Smooth muscle cell (in vitro differentiated cells): ENCODE measurements at regions not wholly inside any gene's neighbourhood (a gene's known extent, or its start where the extent isn't known, plus 50 kb on each side); places are given as distances from the start of the nearest gene placed in this dataset.

Source experiments
- DNase-seq: peaks from one replicate; lab custom pipeline; 2025; ENCODE audit not compliant: unreplicated experiment; lab: John Stamatoyannopoulos, UW
- H2AFZ ChIP-seq: fragments of 200-600 bp; sonication (generic); 2 replicates; pipeline ENCODE4 v1.6.0; 2016; ENCODE audit warnings: antibody characterized with exemption, low read depth, mild to moderate bottlenecking
- H3F3A ChIP-seq: fragments of 200-600 bp; sonication (generic); 2 replicates; pipeline ENCODE4 v1.6.0; 2017; ENCODE audit warnings: antibody characterized with exemption, low read depth
- H3K27ac ChIP-seq: fragments of 200-600 bp; sonication (generic); 2 replicates; pipeline ENCODE4 v1.5.1; 2016; ENCODE audit warnings: low read depth, mild to moderate bottlenecking
- H3K27me3 ChIP-seq: fragments of 200-600 bp; sonication (generic); 2 replicates; pipeline ENCODE4 v1.6.1; 2016; ENCODE audit warnings: low read depth, mild to moderate bottlenecking
- H3K36me3 ChIP-seq: fragments of 200-600 bp; sonication (generic); 2 replicates; pipeline ENCODE4 v1.5.1; 2016; ENCODE audit warnings: low read depth
- H3K4me1 ChIP-seq: fragments of 200-600 bp; sonication (generic); 2 replicates; pipeline ENCODE4 v1.5.1; 2016; ENCODE audit warnings: low read depth
- H3K4me2 ChIP-seq: fragments of 200-600 bp; sonication (generic); 2 replicates; pipeline ENCODE4 v1.6.0; 2016; ENCODE audit warnings: mild to moderate bottlenecking
- H3K4me3 ChIP-seq: fragments of 200-600 bp; sonication (generic); 2 replicates; pipeline ENCODE4 v1.5.1; 2016; ENCODE audit warnings: mild to moderate bottlenecking
- H3K79me2 ChIP-seq: fragments of 200-600 bp; sonication (generic); 2 replicates; pipeline ENCODE4 v1.6.0; 2016; ENCODE audit warnings: low read depth, mild to moderate bottlenecking
- H3K9ac ChIP-seq: fragments of 200-600 bp; sonication (generic); 2 replicates; pipeline ENCODE4 v1.6.0; 2016; ENCODE audit warnings: low read depth
- H3K9me3 ChIP-seq: fragments of 200-600 bp; sonication (generic); replicated peaks from 2 replicates; pipeline ENCODE4 v1.5.1; 2016; ENCODE audit warnings: low read depth
- H4K20me1 ChIP-seq: fragments of 200-600 bp; sonication (generic); 2 replicates; pipeline ENCODE4 v1.6.0; 2016; ENCODE audit warnings: low read depth
- CTCF ChIP-seq: fragments of 200-600 bp; sonication (generic); IDR thresholded peaks from 2 replicates; pipeline ENCODE4 v1.5.1; 2017; ENCODE audit warnings: borderline replicate concordance, mild to moderate bottlenecking, antibody characterized with exemption; ENCODE audit not compliant: insufficient read depth, poor library complexity, severe bottlenecking
- WGBS: methylation state at CpG from one replicate; pipeline ENCODE4 v1.1.7; 2016; ENCODE audit warnings: low lambda C conversion rate; 5-methylcytosine and 5-hydroxymethylcytosine counted together

DNA sequence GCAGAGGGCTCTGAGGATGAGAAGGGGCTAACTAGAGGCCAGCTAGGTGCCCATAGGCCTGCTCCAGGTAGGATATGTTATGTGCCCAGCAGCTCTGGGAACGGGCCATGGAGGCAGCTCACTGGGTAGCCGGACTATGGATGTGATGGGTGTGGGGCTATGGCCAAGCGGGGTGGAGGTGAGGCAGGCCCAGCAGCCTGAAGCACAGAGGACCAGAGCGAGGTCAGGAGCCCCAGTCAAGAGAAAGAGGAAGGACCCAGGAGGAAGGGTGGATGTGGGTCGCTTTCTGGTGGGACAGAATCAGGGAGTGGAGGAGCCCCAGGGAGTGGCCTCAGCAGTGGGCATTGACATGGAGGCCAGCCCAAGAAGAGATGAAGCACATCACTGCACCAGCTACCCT is 117.9 kb upstream of the MLN start:
- H3K4me1 ChIP-seq: no peaks in the 10 kb centered on the region
- whole genome bisulfite sequencing: 95% methylated on average over 5 of the region's 5 CpGs
- no peak overlapping the region for H2AFZ ChIP-seq
- H3K4me2 ChIP-seq: no peak overlapping the region
- no peak for TF ChIP-seq CTCF
- H3K9ac ChIP-seq: no peak overlapping the region
- H3K9me3 ChIP-seq: no peaks in the 10 kb centered on the region
- no peaks in the 10 kb centered on the region for H3K79me2 ChIP-seq
- H3K27me3 ChIP-seq: peaks cover 3% of the 10 kb centered on the region
- H3K36me3 ChIP-seq: no peaks in the 10 kb centered on the region
- H3F3A ChIP-seq: no peaks in the 10 kb centered on the region
- H3K4me3 ChIP-seq: no peak overlapping the region
- DNase-seq: no peak
- H4K20me1 ChIP-seq: no peaks in the 10 kb centered on the region
- H3K27ac ChIP-seq: no peak overlapping the region

GRCh38 chr6:33918175-33918695 is 114.4 kb upstream of the MLN start:
- H3K27me3 ChIP-seq: peaks cover 7% of the 10 kb centered on the region
- no peak overlapping the region for H3K4me3 ChIP-seq
- H3K36me3 ChIP-seq: no peaks in the 10 kb centered on the region
- no peaks in the 10 kb centered on the region for H3K79me2 ChIP-seq
- H3K9me3 ChIP-seq: no peaks in the 10 kb centered on the region
- no peaks in the 10 kb centered on the region for H4K20me1 ChIP-seq
- no peak for TF ChIP-seq CTCF
- no peak overlapping the region for H3K27ac ChIP-seq
- H3F3A ChIP-seq: no peaks in the 10 kb centered on the region
- H2AFZ ChIP-seq: no peak overlapping the region
- WGBS: 90% methylated on average over 8 of the region's 8 CpGs
- H3K9ac ChIP-seq: no peak overlapping the region
- no peaks in the 10 kb centered on the region for H3K4me1 ChIP-seq
- no peak overlapping the region for H3K4me2 ChIP-seq
- DNase-seq: no peak

GRCh38 chr6:33915134-33915533 is 111.3 kb upstream of the MLN start:
- Histone ChIP-seq H3K4me1 (no peaks in the 10 kb centered on the region), H3F3A (no peaks in the 10 kb centered on the region), H3K27me3 (peaks cover 5% of the 10 kb centered on the region), H3K4me3 (no peak overlapping the region), H3K9ac (no peak overlapping the region), H3K27ac (no peak overlapping the region), H3K9me3 (no peaks in the 10 kb centered on the region), H3K4me2 (no peak overlapping the region), H3K79me2 (no peaks in the 10 kb centered on the region), H3K36me3 (no peaks in the 10 kb centered on the region), H2AFZ (no peak overlapping the region), H4K20me1 (no peaks in the 10 kb centered on the region)
- no peak for DNase-seq
- 86% methylated on average over 3 of the region's 3 CpGs for WGBS
- TF ChIP-seq CTCF: no peak

GRCh38 chr6:33914645-33915044 is 110.8 kb upstream of the MLN start:
- no peak overlapping the region for H3K4me3 ChIP-seq
- H3K79me2 ChIP-seq: no peaks in the 10 kb centered on the region
- no peak overlapping the region for H2AFZ ChIP-seq
- no peaks in the 10 kb centered on the region for H3K9me3 ChIP-seq
- no peaks in the 10 kb centered on the region for H3F3A ChIP-seq
- no peaks in the 10 kb centered on the region for H4K20me1 ChIP-seq
- TF ChIP-seq CTCF: no peak
- H3K9ac ChIP-seq: no peak overlapping the region
- no peak overlapping the region for H3K4me2 ChIP-seq
- H3K27me3 ChIP-seq: peaks cover 4% of the 10 kb centered on the region
- no peaks in the 10 kb centered on the region for H3K4me1 ChIP-seq
- 79% methylated on average over 8 of the region's 8 CpGs for WGBS
- no peak overlapping the region for H3K27ac ChIP-seq
- DNase-seq: no peak
- no peaks in the 10 kb centered on the region for H3K36me3 ChIP-seq
